Right atrium auricular region (tissue), 2 donors: ENCODE measurements at regions not wholly inside any gene's neighbourhood (a gene's known extent, or its start where the extent isn't known, plus 50 kb on each side); places are given as distances from the start of the nearest gene placed in this dataset.

Experiments
- DNase-seq: peaks from one replicate; pipeline ENCODE4 v3.0.0-alpha.2; 2019; ENCODE audit warnings: low spot score
- H3K27ac ChIP-seq, 2 donors: fragments of 200-600 bp; sonication (generic); 1 replicate in 1 of 2; 2 replicates in 1 of 2; pipeline ENCODE4 v1.5.1; 2016 to 2019
- H3K27me3 ChIP-seq, 2 donors: fragments of 200-600 bp; sonication (generic); one replicate each; pipeline versions ENCODE4 v1.5.1 to v1.6.0; 2017 to 2019
- H3K36me3 ChIP-seq: fragments of 200-600 bp; sonication (generic); one replicate; pipeline ENCODE4 v1.5.1; 2016
- H3K4me1 ChIP-seq, 2 donors: fragments of 200-600 bp; sonication (generic); one replicate each; pipeline versions ENCODE4 v1.5.1 to v1.6.0; 2017 to 2019
- H3K4me3 ChIP-seq, 2 donors: fragments of 200-600 bp; sonication (generic); 1 replicate in 1 of 2; 2 replicates in 1 of 2; pipeline ENCODE4 v1.5.1; 2017 to 2019; ENCODE audit warnings: mild to moderate bottlenecking in 1 of 2, moderate library complexity in 1 of 2
- H3K9me3 ChIP-seq, 2 donors: fragments of 200-600 bp; sonication (generic); one replicate each; pipeline ENCODE4 v1.5.1; 2019
- CTCF ChIP-seq, 2 donors: fragments of 200-600 bp; sonication (generic); IDR thresholded peaks; one replicate each; pipeline ENCODE4 v1.5.1; 2019; ENCODE audit warnings: antibody characterized with exemption in 2 of 2

- DNase-seq, result no peak
- Histone ChIP-seq H3K9me3 (no peaks in the 10 kb centered on the region), H3K36me3 (no peaks in the 10 kb centered on the region), H3K27ac (no peak overlapping the region), H3K4me3 (no peak overlapping the region), H3K27me3 (no peaks in the 10 kb centered on the region), H3K4me1 (no peaks in the 10 kb centered on the region)
- no peak for TF ChIP-seq CTCF (IDR thresholded peaks at IDR 0.05)
Observed at GRCh38 chr10:22875581-22875980, 52.3 kb upstream of the ARMC3 start.

- no peaks in the 10 kb centered on the region for H3K4me1 ChIP-seq
- DNase-seq, result no peak
Observed at GRCh38 chr10:22874189-22874854, 53.5 kb upstream of the ARMC3 start.

GRCh38 chr10:22856444-22857074 is 71.3 kb upstream of the ARMC3 start:
- H3K9me3 ChIP-seq, result no peaks in the 10 kb centered on the region
- H3K4me1 ChIP-seq, result peaks cover 0 to 6% of the 10 kb centered on the region in 2 donors
- H3K27me3 ChIP-seq, result no peaks in the 10 kb centered on the region
- H3K27ac ChIP-seq, result no peak overlapping the region
- no peak overlapping the region for H3K4me3 ChIP-seq
- no peaks in the 10 kb centered on the region for H3K36me3 ChIP-seq
- no peak for TF ChIP-seq CTCF (IDR thresholded peaks at IDR 0.05)
- DNase-seq, result no peak

More at GRCh38 chr10:22874189-22874854, 53.5 kb upstream of the ARMC3 start:
- no peak overlapping the region for H3K27ac ChIP-seq
- no peak for TF ChIP-seq CTCF (IDR thresholded peaks at IDR 0.05)
- no peak overlapping the region for H3K4me3 ChIP-seq
- no peaks in the 10 kb centered on the region for H3K36me3 ChIP-seq
- H3K27me3 ChIP-seq, result no peaks in the 10 kb centered on the region
- no peaks in the 10 kb centered on the region for H3K9me3 ChIP-seq

- no peak for DNase-seq
- no peaks in the 10 kb centered on the region for H3K9me3 ChIP-seq
- no peak overlapping the region for H3K4me3 ChIP-seq
- TF ChIP-seq CTCF (IDR thresholded peaks at IDR 0.05), result peak in 1 of 2 donors; percentile 51
- peak overlapping the region; percentile 41 to 59 for H3K27ac ChIP-seq
- H3K36me3 ChIP-seq, result no peaks in the 10 kb centered on the region
- H3K4me1 ChIP-seq, result peaks cover 0 to 14% of the 10 kb centered on the region in 2 donors
- no peaks in the 10 kb centered on the region for H3K27me3 ChIP-seq
Observed at GRCh38 chr10:22854935-22855421, 72.9 kb upstream of the ARMC3 start.

- no peak for TF ChIP-seq CTCF (IDR thresholded peaks at IDR 0.05)
- H3K4me1 ChIP-seq, result peaks cover 0 to 24% of the 10 kb centered on the region in 2 donors
- H3K9me3 ChIP-seq, result no peaks in the 10 kb centered on the region
- DNase-seq, result no peak
- no peaks in the 10 kb centered on the region for H3K27me3 ChIP-seq
- no peak overlapping the region for H3K4me3 ChIP-seq
- H3K27ac ChIP-seq, result peak overlapping the region in 1 of 2 donors; percentile 59
- H3K36me3 ChIP-seq, result no peaks in the 10 kb centered on the region
Observed at GRCh38 chr10:22853906-22854447, 73.9 kb upstream of the ARMC3 start.
